IPS-NIHi11 (cell line): ENCODE measurements at regions not wholly inside any gene's neighbourhood (a gene's known extent, or its start where the extent isn't known, plus 50 kb on each side); places are given as distances from the start of the nearest gene placed in this dataset.

ENCODE experiments used
- DNase-seq: peaks from one replicate; pipeline ENCODE4 v3.0.0; 2012; ENCODE audit warnings: mixed read lengths, low spot score

DNA sequence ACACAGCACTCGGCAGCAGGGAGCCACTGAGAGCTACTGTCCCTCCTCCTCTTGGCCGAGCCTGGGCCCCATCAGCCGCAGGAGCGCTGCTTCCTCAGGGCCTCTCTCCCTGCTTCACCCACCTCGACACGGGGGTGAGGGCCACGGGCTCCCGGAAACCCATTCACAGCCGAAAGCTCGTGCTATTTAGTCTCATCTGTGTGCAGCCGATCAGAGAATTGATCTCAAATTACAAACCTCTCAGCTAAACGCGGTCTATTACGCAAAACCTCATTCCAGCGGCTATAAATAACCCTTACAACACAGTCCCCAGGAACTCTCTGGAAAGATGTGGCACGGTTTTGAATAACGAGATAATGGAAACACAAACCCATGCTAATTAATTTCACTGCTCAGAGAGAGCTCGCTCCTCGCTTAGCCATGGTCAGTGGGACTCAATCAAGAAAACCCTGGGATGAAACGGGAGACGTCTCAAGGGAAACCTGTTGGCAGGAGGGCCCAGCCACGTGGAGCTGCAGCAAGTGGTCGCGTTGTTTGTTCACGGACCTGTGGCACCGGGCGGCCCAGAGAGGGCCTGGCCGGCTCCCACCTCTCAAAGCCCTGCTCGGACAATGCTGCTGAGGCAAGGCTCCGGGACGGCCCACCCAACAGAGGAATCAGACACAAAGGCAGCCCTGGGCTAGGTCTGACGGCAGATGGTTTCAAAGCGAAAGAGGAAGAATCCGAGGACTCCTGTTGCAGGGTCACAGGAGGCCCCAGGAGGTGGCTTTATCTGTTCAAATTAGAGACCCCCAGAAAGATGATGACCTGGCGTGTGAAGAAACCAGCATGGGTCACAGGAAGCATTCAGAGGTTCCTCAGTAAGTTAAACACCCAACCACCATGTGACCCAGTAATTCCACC is 210.5 kb downstream of the CTTN start:
- DNase-seq = no peak

DNA sequence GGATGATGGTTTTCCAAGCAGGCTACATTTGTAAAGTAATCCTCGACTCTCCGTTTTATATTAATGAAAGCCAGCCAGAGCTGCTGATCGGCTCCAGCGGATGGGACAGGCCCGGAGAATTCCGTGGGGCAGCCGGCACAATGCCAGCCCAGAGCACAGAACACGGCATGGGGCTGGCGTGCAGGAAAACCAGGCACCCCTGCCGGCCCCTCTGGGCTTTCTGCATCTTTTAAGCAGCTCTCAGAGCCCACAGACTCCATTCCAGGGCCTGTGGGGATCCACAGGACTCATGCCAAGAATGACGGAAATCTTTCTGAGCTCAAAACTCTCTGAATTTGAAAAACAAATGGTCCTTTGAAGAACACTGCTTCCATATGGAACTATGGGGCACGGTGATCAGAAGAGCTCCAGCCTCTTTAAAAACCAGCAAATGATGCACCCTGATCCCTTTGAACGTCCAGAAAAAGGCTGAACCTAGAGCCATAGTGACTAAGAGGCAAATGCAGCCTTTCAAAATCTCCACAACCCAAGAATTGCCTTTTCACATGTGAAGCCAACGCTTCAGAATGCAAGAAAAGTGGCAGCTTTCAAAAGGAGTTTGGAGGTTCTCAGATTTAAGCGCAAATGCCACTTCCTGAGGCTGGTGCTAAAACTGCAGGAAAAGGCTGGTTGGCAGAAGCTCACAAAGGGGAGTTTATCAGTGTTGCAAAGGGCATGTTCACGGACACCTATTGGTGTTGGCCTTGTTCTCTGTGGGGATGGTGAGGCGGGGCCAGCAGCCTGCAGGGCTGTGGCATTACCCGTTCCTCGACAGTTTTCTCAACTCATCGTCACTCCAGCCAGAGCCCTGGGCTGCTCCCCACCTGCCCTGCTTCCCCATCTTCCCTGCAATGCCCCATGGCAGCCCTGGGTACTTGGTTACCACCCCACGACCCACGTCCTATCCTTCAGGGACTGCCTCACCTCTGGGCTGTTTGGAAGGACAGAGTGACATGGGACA is 212.5 kb downstream of the CTTN start:
- no peak for DNase-seq

DNA sequence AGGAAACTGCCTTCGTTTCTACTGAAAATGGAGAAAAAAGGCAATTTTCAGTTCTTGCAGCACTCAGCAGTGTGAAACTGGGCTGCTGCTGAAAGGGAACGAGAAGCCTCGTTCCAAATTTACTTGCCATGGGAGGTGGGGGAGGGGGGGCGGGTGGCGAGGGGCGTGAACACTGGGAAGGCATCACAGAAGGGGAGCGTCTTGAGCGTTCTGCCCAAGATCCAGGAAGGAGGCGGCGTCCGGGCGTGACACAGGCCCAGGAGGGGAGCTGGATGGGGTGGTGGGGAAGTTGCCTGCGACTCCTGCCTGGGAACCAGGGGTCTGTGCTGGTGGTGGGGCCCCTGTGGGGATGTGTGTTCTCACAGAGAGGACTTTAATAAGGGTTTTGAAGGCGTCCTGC is 213.5 kb downstream of the CTTN start:
- peak; percentile 59 for DNase-seq

DNA sequence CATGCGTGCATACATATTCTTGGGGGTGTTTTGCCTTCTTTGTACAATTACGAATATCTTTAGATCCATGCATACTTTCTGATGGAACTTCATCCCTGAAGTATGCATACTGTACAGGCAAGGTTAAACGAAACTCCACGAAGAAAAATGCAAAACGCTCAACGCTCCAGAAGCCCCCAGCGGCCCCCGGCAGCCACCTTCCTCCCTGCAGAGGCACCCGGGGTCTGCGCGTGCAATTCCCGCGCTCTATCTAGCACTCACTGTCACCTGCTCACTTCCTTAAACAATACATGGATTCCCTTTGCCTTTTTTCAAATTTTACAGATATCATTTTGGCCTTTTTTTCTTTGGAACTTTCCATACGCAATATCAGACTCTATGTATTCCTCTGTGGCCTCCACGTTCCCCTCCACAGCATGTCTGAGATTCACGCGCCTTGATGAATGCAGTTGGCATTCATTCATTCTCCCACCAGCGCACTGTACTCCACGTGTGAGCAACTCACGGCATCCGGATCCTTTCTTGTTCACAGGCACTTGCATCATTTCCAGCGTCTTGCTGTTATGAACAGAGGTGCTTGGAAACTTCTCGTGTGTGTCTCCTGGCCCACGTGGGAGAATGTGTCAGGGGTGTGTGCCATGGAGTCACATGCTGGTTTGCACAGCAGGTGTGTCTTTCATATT is 214.3 kb downstream of the CTTN start:
- no peak for DNase-seq

DNA sequence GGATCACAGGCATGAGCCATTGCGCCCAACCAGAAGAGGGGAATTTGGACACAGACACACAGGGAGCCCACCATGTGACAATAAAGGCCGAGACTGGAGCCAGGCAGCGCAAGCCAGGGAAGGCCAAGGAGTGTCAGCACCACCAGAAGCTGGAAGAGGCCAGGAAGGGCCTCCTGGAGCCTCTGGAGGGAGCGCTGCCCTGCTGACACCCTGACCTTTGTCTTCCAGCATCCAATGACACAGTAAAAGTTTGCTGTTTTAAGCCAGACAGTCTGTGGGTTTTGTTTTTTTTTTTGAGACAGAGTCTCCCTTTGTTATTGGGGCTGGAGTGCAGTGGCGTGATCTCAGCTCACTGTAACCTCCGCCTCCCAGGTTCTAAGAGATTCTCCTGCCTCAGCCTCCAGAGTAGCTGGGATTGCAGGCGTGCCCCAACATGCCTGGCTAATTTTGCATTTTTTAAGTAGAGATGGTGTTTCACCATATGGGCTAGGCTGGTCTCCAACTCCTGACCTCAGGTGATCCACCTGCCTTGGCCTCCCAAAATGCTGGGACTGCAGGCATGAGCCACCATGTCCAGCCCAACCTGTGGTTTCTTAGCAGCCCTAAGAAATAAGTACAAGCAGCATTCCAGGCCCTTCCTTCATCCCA is 215.8 kb downstream of the CTTN start:
- no peak for DNase-seq

DNA sequence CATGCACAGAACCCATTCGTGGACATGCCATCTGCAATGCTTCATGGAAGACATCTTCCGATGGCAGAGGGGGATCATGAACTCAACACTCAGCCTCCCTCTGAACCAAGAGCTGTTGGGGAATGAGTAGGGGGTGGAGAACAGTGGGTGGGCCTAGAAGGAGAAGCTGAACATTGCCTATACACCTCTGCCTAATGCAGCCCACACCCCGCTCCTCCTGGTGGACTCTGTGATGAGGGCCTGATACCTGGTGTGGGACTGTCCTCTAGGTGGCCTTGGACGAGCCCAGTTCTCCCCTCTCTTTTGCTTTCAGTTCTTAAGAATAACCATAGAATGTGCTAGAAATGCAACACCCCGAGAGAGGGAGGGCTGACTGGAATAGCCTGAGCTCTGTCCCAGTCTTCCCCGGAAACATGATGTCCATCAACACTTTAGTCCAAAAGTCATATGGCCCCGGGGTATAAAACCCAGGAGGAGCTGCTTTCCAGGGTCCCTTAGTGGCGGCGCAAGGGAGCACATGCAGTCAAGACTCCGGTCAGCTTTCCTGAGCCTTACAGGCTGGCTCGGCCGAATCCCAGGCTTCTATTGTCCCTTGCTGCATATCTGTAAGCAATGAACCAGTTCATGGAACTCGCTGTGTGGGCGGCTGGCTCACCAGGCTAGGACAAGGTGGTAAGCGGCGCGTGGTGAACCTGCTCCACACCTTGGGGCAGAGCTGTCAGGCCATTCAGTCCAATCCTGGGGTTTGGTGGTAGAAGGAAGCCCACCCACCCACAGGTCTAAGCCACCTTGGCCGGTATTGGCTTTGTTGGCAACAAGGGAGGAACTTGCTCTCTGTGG is 216.9 kb downstream of the CTTN start:
- no peak for DNase-seq

DNA sequence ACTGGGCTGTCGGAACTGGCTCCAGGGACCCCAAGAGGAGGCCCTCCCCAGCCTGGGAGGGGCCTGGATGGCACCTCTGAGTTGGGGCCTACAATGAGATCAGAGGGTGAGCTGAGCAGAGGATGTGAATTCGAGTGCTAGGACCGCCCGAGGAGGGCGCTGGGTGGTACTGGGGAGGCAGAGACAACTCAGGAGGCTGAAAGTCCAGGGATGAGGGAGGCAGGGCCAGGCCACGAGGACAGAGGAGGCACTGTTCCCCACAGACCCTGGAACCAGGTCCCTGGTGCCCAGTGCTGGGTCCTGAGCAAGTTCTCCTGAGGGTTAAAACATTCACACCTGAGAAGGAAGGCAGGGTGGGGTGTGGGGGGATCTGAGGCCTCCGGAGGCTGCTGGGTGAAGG is 218.0 kb downstream of the CTTN start:
- no peak for DNase-seq

DNA sequence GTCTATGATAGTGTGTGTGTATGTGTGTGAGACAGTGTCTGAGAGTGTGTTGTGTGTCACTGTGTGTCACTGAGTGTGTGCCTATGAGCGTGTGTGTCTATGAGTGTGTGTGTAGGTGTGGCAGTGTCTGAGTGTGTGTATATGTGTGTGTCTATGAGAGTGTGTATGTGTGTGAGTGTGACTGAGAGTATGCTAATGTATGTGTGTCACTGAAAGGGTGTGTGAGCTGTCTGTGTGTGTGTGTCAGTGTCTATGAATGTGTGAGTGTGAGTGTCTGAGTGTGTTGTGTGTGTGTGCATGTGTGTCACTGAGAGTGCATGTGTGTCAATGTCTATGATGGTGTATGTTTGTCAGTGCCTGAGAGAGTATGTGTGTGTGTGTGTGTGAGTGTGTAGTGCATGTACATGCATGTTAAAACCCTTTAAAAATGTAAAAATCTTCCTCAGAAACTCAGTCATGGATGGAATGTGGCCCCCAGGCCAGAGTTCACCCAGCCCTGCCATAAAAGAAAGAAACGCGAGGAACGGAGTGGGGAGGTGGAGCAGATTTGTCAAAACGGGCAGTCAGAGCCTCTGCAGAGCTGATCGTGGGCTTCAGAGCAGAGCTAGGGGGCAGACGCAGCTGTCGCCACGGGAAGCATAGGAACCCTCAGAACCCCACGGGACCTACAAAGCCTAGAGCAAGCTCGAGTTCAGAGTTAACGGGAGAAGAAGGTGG is 218.8 kb downstream of the CTTN start:
- no peak for DNase-seq

DNA sequence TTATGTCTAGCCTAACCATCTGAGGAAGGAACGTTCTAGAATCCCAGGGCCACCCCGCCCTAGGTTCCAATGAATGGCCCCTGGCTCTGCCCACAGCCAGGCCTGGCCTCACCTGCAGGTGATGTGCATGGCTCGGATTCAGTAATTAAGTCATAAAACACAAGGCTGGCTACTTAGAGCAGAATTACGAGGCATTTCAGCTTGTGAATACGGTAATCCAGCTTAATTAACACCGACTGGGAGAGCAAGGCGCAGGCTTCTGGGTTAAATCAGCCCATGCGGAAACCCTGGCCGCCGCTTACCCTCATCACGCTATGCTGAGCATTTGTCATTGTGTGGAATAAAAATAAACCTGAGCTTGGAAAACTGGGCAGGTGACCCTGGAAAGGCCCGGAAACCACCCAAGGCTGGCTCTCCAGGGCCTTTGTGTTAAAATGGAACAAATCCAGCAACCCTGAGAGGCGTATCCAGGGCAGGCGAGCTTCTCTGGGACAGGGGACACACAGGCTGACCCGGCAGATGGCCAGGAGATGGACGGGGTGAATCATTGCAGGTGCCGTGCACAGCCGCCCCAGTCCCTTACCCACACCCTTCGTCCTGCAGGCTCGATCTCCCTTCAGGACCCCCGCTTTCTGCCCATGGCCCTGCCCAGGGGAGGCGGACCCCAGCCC is 220.2 kb downstream of the CTTN start:
- no peak for DNase-seq

DNA sequence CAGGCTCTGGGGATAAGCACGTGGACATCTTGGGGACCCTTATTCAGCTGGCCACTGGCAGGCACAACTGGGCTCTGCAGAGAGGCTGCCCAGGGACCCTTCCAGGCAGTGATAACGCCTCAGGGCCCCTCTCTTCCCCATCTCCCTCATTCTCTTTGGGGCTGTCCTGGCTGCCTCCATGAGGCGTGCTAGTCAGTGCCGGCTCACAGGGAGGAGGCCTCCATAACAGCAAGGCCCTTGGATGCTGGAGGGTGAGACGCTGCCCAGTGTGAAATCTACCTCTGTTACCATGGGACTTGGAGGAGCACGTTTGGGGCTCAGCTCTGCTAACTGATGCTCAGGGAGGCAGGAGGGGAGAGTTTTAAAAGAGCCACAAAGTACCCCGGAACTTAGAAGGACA is 221.3 kb downstream of the CTTN start:
- DNase-seq = no peak

DNA sequence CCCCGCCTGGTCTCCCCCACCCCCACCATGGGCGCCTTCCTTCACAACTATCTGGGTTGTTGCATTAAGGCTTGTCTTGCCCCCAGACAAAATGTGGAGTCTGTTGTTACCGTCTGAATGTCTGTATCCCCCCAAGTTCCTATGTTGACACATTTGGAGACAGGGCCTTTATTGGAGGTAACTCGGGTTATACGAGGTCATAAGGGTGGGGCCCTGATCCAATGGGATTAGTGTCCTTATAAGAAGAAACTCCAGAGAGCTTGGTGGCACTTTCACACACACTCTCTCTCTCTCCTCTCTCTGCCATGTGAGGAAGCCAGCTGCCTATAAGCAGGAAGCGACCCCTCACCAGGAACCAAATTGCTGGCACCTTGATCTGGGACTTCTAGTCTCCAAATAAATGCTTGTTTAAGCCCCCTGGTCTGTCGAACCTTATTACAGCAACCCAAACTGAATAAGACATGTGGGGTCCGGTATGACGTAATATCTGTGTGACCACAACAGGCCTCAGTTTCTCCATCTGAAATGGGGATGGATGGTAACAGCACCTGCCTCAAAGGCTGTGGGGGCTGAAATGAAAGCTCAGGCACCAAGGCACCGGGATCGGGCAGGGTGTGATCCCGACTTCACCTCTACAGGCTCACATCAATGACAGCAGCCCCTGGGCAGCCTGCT is 222.3 kb downstream of the CTTN start:
- no peak for DNase-seq

DNA sequence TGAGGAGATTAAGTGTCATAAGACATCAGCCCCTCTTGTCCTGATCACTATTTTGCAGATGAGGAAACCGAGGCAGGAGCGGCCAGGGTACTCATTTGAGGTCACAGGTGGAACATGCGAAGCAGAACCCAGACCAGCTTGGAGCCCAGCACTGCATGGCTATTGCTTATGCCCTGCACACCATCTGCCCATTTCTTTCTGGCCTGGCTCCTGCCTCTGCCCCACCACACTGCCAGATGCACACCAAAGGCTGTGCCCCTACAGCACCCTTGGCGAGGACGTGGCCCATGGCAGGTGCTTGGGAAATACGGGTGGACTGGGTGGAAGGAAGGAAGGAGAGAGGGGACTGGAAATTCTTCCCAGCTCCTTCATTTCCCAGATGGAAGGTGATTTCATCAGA is 222.9 kb downstream of the CTTN start:
- DNase-seq = no peak

DNA sequence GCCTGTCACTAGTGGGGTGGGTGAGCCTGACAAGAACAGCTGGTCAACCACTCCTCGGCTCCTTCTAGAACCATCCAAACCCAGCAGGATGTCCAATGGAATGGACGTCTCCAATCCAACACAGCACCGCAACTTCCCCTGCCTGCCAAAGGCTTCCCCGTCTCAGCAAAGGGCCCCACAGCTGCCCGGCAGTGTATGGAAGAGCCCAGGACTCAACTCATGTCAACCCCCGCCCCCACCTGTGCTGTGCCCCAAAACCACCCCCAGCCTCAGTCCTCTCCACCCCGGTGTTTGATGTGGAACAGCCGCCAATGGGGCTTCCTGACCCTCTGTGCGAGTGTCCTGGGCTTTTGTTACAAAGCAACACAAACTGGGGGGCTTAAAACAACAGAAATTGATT is 223.8 kb downstream of the CTTN start:
- no peak for DNase-seq

DNA sequence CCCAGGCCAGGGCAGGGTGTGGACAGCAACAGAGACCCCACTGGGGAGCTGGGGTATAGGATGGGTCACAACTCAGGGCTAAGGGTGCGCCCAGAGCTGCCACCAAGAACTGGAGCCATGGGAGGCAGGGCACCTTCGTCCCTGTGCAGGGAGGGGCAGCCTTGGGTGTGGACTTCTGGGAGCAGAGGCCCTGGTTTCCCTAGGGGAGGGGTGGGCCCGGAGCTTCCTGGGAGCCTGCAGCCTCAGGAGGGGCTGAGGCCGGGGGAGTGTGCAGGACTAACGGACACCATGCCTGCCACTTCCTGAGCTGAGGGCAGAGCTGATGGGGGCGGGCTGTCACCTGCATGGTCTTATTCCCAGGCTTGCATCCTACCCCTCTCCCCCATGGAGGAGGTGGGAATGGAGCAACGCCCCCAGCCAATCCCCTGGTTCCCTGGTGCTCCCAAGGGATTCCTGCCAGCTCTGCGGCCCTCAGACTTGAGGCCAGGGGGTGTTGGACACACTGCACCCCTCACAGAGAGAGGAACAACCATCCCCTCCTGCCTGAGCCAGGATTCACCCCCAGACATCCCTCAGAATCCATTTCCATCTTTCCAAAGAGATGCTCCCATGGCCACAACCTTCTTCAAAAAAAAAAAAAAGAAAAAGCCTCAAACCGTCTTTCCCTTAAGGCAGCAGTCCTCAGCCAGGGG is 225.7 kb downstream of the CTTN start:
- no peak for DNase-seq

DNA sequence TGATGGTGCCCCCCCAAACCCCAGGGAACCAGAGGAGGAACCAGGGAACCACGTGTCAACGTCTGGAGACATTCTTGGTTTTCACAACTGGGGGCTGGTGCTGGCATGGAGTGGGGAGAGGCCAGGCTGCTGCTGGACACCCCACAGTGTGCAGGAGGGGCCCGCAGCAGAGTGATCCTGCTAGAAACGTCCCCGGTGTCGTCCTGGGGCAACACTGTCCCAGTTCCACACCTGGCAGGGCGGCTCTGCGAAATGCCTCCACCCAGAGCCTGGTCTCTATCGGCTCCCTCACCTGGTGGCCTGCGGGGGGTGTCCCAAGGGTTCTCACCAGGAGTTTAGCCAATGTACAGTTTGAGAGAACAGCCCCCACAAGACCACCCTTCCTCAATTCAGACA is 226.3 kb downstream of the CTTN start:
- no peak for DNase-seq

DNA sequence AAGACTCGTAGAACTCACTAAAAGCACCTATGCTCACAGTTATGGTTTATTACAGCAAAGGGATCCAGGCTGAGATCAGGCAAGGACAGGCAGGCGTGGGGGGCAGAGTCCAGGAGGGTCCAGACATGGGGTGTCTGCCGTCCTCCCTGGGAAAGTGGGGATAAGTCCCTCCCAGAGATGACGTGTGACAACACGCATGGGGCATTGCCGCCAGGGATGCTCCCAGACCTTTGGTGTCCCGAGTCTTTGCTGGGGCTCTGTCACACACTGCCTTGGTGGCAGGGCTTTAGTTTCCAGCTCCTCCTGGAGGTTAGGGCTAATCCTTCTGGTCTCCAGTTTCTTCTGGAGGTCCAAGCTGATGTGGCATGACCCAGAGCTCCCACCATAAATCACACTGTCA is 226.7 kb downstream of the CTTN start:
- DNase-seq = no peak

DNA sequence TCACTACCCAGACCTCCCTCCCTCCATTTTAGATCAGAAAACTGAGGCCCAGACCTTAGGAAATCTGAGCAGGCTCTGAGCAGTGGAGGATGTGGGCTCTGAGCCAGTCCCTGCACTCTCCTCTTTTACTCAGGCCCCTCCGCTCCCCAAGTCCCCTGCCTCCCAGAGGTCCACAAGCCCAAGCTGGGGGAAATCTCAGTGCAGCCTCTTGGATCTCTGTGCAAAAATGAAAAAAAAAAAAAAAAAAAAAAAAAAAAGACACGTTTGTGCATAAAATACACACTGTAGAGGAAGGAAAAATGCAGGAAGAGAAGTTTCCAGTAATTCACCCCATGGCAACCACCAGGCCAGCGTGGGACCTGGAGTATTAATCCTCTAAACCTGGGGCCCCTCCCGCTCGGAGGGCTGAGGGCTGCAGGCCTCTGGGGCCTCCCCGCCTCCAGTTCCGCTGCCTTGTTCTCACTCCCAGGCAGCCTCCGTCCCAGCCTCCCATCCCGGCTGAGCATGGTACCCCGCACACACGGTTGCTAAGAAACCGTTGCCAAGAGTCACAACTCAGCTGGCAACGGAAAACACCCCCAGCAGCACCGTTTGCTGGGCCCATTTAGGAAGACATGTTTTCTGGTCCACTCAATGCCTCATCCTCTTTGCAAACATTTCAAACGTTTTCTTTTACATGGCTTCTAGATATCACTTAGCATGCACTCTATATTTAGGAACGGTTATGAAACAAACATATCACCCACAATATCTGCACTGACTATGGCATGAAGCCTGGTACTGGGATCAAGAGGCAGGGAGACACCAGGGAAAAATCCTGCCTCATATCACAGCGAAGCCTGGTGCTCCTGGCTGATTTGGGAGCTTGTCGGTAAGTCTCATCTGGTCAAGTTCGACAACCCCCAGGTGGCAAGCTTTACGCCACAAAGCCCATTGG is 227.5 kb downstream of the CTTN start:
- no peak for DNase-seq
